ENCODE measurements at regions not wholly inside any gene's neighbourhood (a gene's known extent, or its start where the extent isn't known, plus 50 kb on each side); places are given as distances from the start of the nearest gene placed in this dataset.

- no peak overlapping the region for H3K4me3 ChIP-seq (ENCODE audit: low read length in 2 of 2)
- no peak overlapping the region for H2BK12ac ChIP-seq (ENCODE audit: low read length)
- no peak overlapping the region for H3K23ac ChIP-seq (ENCODE audit: low read depth, low read length, poor library complexity)
- no peak overlapping the region for H3K27ac ChIP-seq (replicated peaks; ENCODE audit: low read length)
- no peak overlapping the region for H2AK5ac ChIP-seq (ENCODE audit: low read depth, low read length)
- no peak overlapping the region for H2BK15ac ChIP-seq (ENCODE audit: low read length)
- no peak overlapping the region for H2BK5ac ChIP-seq (ENCODE audit: low read length)
- WGBS, 2 donors (ENCODE audit: extremely low coverage in 2 of 2, insufficient read length in 2 of 2, insufficient replicate concordance in 1 of 2): no CpG with 5 or more reads among the region's 3 CpGs
- H3K79me1 ChIP-seq (ENCODE audit: low read depth, low read length): no peaks in the 10 kb centered on the region
- H3K18ac ChIP-seq (ENCODE audit: low read length): no peak overlapping the region
- no peak overlapping the region for H3K9ac ChIP-seq (ENCODE audit: low read depth, low read length, poor library complexity)
- H3K9me3 ChIP-seq (replicated peaks in 1 of 2; ENCODE audit: control insufficient read depth in 2 of 2, insufficient read depth in 1 of 2, low read depth in 1 of 2, low read length in 2 of 2): peaks cover 0 to under 1% of the 10 kb centered on the region in 2 donors
- no peaks in the 10 kb centered on the region for H3K4me1 ChIP-seq (ENCODE audit: control insufficient read depth in 2 of 2, insufficient read depth in 1 of 2, low read depth in 1 of 2, low read length in 2 of 2)
- no peak overlapping the region for H3K4me2 ChIP-seq (ENCODE audit: insufficient read depth, low read length, poor library complexity, severe bottlenecking)
- no peak for DNase-seq (ENCODE audit: low spot score)
- H3K36me3 ChIP-seq (replicated peaks in 1 of 2; ENCODE audit: control insufficient read depth in 2 of 2, insufficient read depth in 2 of 2, low read length in 2 of 2): no peaks in the 10 kb centered on the region
- H4K8ac ChIP-seq (ENCODE audit: low read depth, low read length): no peak overlapping the region
- no peaks in the 10 kb centered on the region for H3K27me3 ChIP-seq (ENCODE audit: control insufficient read depth in 3 of 3, insufficient read depth in 3 of 3, low read depth in 1 of 3, low read length in 3 of 3)
- H3K4ac ChIP-seq (ENCODE audit: low read length): no peak overlapping the region
- no peak overlapping the region for H2BK120ac ChIP-seq (ENCODE audit: low read depth, low read length)
- H3K14ac ChIP-seq (ENCODE audit: low read length): no peak overlapping the region
- no peak overlapping the region for H2AFZ ChIP-seq (ENCODE audit: low read length)
- H4K91ac ChIP-seq (ENCODE audit: low read depth, low read length, poor library complexity): no peak overlapping the region
Measured at GRCh38 chr10:44673245-44673983, 237.7 kb upstream of the TMEM72 start.

- no peak overlapping the region for H3K18ac ChIP-seq (ENCODE audit: low read length)
- no peak overlapping the region for H3K27ac ChIP-seq (replicated peaks; ENCODE audit: low read length)
Measured at GRCh38 chr10:44674536-44675386, 236.4 kb upstream of the TMEM72 start.

GRCh38 chr10:44675387-44675874 lies 235.7 kb upstream of the TMEM72 start:
- no peak overlapping the region for H2AK5ac ChIP-seq (ENCODE audit: low read depth, low read length)
- H3K4me1 ChIP-seq (ENCODE audit: control insufficient read depth in 2 of 2, insufficient read depth in 1 of 2, low read depth in 1 of 2, low read length in 2 of 2): no peaks in the 10 kb centered on the region
- H3K27me3 ChIP-seq (ENCODE audit: control insufficient read depth in 3 of 3, insufficient read depth in 3 of 3, low read depth in 1 of 3, low read length in 3 of 3): no peaks in the 10 kb centered on the region
- H2BK5ac ChIP-seq (ENCODE audit: low read length): no peak overlapping the region
- H3K4ac ChIP-seq (ENCODE audit: low read length): no peak overlapping the region
- H3K79me1 ChIP-seq (ENCODE audit: low read depth, low read length): no peaks in the 10 kb centered on the region
- H3K14ac ChIP-seq (ENCODE audit: low read length): no peak overlapping the region
- no peak overlapping the region for H2AFZ ChIP-seq (ENCODE audit: low read length)
- no peak overlapping the region for H3K18ac ChIP-seq (ENCODE audit: low read length)
- H3K9me3 ChIP-seq (replicated peaks in 1 of 2; ENCODE audit: control insufficient read depth in 2 of 2, insufficient read depth in 1 of 2, low read depth in 1 of 2, low read length in 2 of 2): no peaks in the 10 kb centered on the region
- H3K4me2 ChIP-seq (ENCODE audit: insufficient read depth, low read length, poor library complexity, severe bottlenecking): no peak overlapping the region
- WGBS, 2 donors (ENCODE audit: extremely low coverage in 2 of 2, insufficient read length in 2 of 2, insufficient replicate concordance in 1 of 2): no CpG with 5 or more reads among the region's 2 CpGs
- H3K27ac ChIP-seq (replicated peaks; ENCODE audit: low read length): no peak overlapping the region
- no peak overlapping the region for H4K91ac ChIP-seq (ENCODE audit: low read depth, low read length, poor library complexity)
- H2BK15ac ChIP-seq (ENCODE audit: low read length): no peak overlapping the region
- H3K36me3 ChIP-seq (replicated peaks in 1 of 2; ENCODE audit: control insufficient read depth in 2 of 2, insufficient read depth in 2 of 2, low read length in 2 of 2): no peaks in the 10 kb centered on the region
- H3K23ac ChIP-seq (ENCODE audit: low read depth, low read length, poor library complexity): no peak overlapping the region
- no peak overlapping the region for H3K4me3 ChIP-seq (ENCODE audit: low read length in 2 of 2)
- no peak overlapping the region for H2BK12ac ChIP-seq (ENCODE audit: low read length)
- no peak for DNase-seq (ENCODE audit: low spot score)
- no peak overlapping the region for H3K9ac ChIP-seq (ENCODE audit: low read depth, low read length, poor library complexity)
- H2BK120ac ChIP-seq (ENCODE audit: low read depth, low read length): no peak overlapping the region
- no peak overlapping the region for H4K8ac ChIP-seq (ENCODE audit: low read depth, low read length)

More at GRCh38 chr10:44674536-44675386, 236.4 kb upstream of the TMEM72 start:
- no peak overlapping the region for H3K4me2 ChIP-seq (ENCODE audit: insufficient read depth, low read length, poor library complexity, severe bottlenecking)
- no peaks in the 10 kb centered on the region for H3K79me1 ChIP-seq (ENCODE audit: low read depth, low read length)
- DNase-seq (ENCODE audit: low spot score): no peak
- no peak overlapping the region for H3K14ac ChIP-seq (ENCODE audit: low read length)
- no peak overlapping the region for H4K8ac ChIP-seq (ENCODE audit: low read depth, low read length)
- no peak overlapping the region for H2BK120ac ChIP-seq (ENCODE audit: low read depth, low read length)
- no CpG with 5 or more reads among the region's 6 CpGs for WGBS, 2 donors (ENCODE audit: extremely low coverage in 2 of 2, insufficient read length in 2 of 2, insufficient replicate concordance in 1 of 2)
- H2AFZ ChIP-seq (ENCODE audit: low read length): no peak overlapping the region
- H3K36me3 ChIP-seq (replicated peaks in 1 of 2; ENCODE audit: control insufficient read depth in 2 of 2, insufficient read depth in 2 of 2, low read length in 2 of 2): no peaks in the 10 kb centered on the region
- no peaks in the 10 kb centered on the region for H3K27me3 ChIP-seq (ENCODE audit: control insufficient read depth in 3 of 3, insufficient read depth in 3 of 3, low read depth in 1 of 3, low read length in 3 of 3)
- no peak overlapping the region for H3K4ac ChIP-seq (ENCODE audit: low read length)
- no peak overlapping the region for H3K4me3 ChIP-seq (ENCODE audit: low read length in 2 of 2)
- no peak overlapping the region for H2BK5ac ChIP-seq (ENCODE audit: low read length)
- no peaks in the 10 kb centered on the region for H3K9me3 ChIP-seq (replicated peaks in 1 of 2; ENCODE audit: control insufficient read depth in 2 of 2, insufficient read depth in 1 of 2, low read depth in 1 of 2, low read length in 2 of 2)
- no peak overlapping the region for H2BK15ac ChIP-seq (ENCODE audit: low read length)
- H3K23ac ChIP-seq (ENCODE audit: low read depth, low read length, poor library complexity): no peak overlapping the region
- H3K9ac ChIP-seq (ENCODE audit: low read depth, low read length, poor library complexity): no peak overlapping the region
- H4K91ac ChIP-seq (ENCODE audit: low read depth, low read length, poor library complexity): no peak overlapping the region
- no peak overlapping the region for H2BK12ac ChIP-seq (ENCODE audit: low read length)
- no peak overlapping the region for H2AK5ac ChIP-seq (ENCODE audit: low read depth, low read length)
- H3K4me1 ChIP-seq (ENCODE audit: control insufficient read depth in 2 of 2, insufficient read depth in 1 of 2, low read depth in 1 of 2, low read length in 2 of 2): no peaks in the 10 kb centered on the region

- no peak overlapping the region for H2BK5ac ChIP-seq (ENCODE audit: low read length)
- no peak overlapping the region for H3K9ac ChIP-seq (ENCODE audit: low read depth, low read length, poor library complexity)
- H3K4me3 ChIP-seq (ENCODE audit: low read length in 2 of 2): no peak overlapping the region
- H3K18ac ChIP-seq (ENCODE audit: low read length): no peak overlapping the region
- H2BK12ac ChIP-seq (ENCODE audit: low read length): no peak overlapping the region
- no peak overlapping the region for H4K8ac ChIP-seq (ENCODE audit: low read depth, low read length)
- H3K79me1 ChIP-seq (ENCODE audit: low read depth, low read length): no peaks in the 10 kb centered on the region
- no peaks in the 10 kb centered on the region for H3K36me3 ChIP-seq (replicated peaks in 1 of 2; ENCODE audit: control insufficient read depth in 2 of 2, insufficient read depth in 2 of 2, low read length in 2 of 2)
- no peak overlapping the region for H2BK15ac ChIP-seq (ENCODE audit: low read length)
- no peaks in the 10 kb centered on the region for H3K4me1 ChIP-seq (ENCODE audit: control insufficient read depth in 2 of 2, insufficient read depth in 1 of 2, low read depth in 1 of 2, low read length in 2 of 2)
- no peak overlapping the region for H2BK120ac ChIP-seq (ENCODE audit: low read depth, low read length)
- H3K23ac ChIP-seq (ENCODE audit: low read depth, low read length, poor library complexity): no peak overlapping the region
- no peak for DNase-seq (ENCODE audit: low spot score)
- H3K4ac ChIP-seq (ENCODE audit: low read length): no peak overlapping the region
- H3K14ac ChIP-seq (ENCODE audit: low read length): no peak overlapping the region
- H4K91ac ChIP-seq (ENCODE audit: low read depth, low read length, poor library complexity): no peak overlapping the region
- no peak overlapping the region for H2AK5ac ChIP-seq (ENCODE audit: low read depth, low read length)
- H3K9me3 ChIP-seq (replicated peaks in 1 of 2; ENCODE audit: control insufficient read depth in 2 of 2, insufficient read depth in 1 of 2, low read depth in 1 of 2, low read length in 2 of 2): no peaks in the 10 kb centered on the region
- H3K4me2 ChIP-seq (ENCODE audit: insufficient read depth, low read length, poor library complexity, severe bottlenecking): no peak overlapping the region
- H3K27ac ChIP-seq (replicated peaks; ENCODE audit: low read length): no peak overlapping the region
- H2AFZ ChIP-seq (ENCODE audit: low read length): no peak overlapping the region
- H3K27me3 ChIP-seq (ENCODE audit: control insufficient read depth in 3 of 3, insufficient read depth in 3 of 3, low read depth in 1 of 3, low read length in 3 of 3): no peaks in the 10 kb centered on the region
- no CpG with 5 or more reads among the region's 6 CpGs for WGBS, 2 donors (ENCODE audit: extremely low coverage in 2 of 2, insufficient read length in 2 of 2, insufficient replicate concordance in 1 of 2)
Measured at GRCh38 chr10:44680764-44681163, 230.4 kb upstream of the TMEM72 start.

All from neuronal stem cell (in vitro differentiated cells).